ENCODE measurements at regions not wholly inside any gene's neighbourhood (a gene's known extent, or its start where the extent isn't known, plus 50 kb on each side); places are given as distances from the start of the nearest gene placed in this dataset.

GRCh38 chrX:131792356-131792749, 230.7 kb upstream of the STK26 start:
- no peak for TF ChIP-seq CTCF (IDR thresholded peaks at IDR 0.05)
- Histone ChIP-seq H3K27me3 (ENCODE audit: control insufficient read depth, insufficient read depth, low read length) (no peaks in the 10 kb centered on the region), H3K4me3 (ENCODE audit: low read depth, low read length) (no peak overlapping the region), H3K4me2 (ENCODE audit: low read length) (no peak overlapping the region), H3K27ac (no peak overlapping the region), H3K79me2 (no peaks in the 10 kb centered on the region), H3K36me3 (ENCODE audit: control insufficient read depth, insufficient read depth, low read length) (no peaks in the 10 kb centered on the region), H3K9me3 (ENCODE audit: control insufficient read depth, low read length) (no peaks in the 10 kb centered on the region), H2AFZ (no peak overlapping the region), H3K9ac (no peak overlapping the region), H3K4me1 (no peaks in the 10 kb centered on the region)

DNA sequence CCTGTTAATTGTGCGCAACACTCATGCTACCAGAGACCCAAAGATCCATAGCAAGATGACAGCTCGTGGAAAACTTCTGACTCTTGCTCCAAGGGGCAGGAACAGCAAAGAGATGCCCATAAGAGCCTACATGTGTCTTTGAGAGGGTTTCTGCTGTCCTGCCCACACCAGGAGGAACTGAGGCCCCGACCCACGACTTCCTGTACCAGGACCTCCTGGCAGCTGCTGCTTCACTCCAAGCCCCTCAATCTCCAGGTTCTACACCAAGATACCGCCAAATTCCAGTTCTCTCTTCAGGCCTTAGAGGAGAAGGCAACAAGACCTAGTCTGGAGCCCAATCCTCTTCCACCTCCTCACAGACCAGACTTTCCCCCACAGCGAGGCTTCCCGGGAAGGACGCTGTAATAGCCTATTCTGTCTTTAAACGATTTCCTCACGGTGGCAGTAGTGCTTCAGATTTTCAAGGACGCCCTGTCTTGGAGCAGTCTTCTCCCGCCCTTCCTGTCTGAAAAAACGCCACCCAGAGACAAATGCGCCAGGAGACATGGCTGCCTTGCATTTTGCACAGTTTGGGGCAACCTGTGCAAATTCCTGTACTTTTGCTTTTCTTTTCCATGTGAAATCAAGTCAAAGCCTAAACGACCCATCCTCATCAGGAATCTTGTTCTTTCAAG, 230.2 kb upstream of the STK26 start:
- Histone ChIP-seq H3K79me2 (no peaks in the 10 kb centered on the region), H3K4me2 (ENCODE audit: low read length) (no peak overlapping the region), H3K4me1 (no peaks in the 10 kb centered on the region), H3K4me3 (ENCODE audit: low read depth, low read length) (no peak overlapping the region), H2AFZ (no peak overlapping the region), H3K9me3 (ENCODE audit: control insufficient read depth, low read length) (no peaks in the 10 kb centered on the region), H3K27ac (no peak overlapping the region), H3K36me3 (ENCODE audit: control insufficient read depth, insufficient read depth, low read length) (no peaks in the 10 kb centered on the region), H3K9ac (no peak overlapping the region), H3K27me3 (ENCODE audit: control insufficient read depth, insufficient read depth, low read length) (no peaks in the 10 kb centered on the region)
- TF ChIP-seq CTCF (IDR thresholded peaks at IDR 0.05) = no peak

DNA sequence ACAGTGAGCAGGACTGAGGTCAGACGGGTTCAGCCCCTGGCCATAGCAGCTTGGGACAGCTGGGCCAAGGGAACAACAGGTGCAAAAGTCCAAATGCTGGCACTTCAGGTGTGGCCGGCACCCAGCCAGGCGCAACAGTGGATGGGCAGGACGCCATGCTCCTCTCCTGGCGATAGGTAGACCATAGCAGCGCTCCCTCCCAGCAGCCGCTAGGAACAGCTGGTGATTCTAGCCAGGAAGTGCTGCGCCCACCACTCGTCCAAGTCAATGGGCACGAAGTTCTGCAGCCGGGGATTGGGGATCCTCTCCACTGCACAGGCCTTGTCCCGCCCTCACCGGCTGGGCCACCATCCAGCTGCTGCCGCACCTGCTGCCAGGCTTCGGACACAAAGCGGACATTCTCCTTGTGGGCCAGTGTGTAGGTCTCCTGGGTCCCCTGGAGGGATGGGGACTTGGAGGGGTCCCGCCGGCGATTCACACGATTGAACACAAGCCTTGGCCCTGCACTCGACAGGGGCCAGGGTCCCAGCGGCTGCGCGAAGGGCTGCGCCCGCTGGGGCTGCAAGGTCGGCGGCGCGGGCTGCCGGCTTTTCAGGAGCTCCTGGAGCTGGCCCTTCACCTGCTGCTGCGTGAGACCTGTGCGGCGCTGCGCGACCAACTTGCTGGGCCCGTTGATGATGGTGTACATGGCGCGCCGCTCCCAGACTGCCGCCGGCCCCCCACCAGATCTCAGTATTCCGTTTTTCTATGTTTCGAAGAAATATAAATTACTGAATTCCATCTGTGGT, 227.5 kb upstream of the STK26 start:
- Histone ChIP-seq H2AFZ (no peak overlapping the region), H3K79me2 (no peaks in the 10 kb centered on the region), H3K4me1 (no peaks in the 10 kb centered on the region), H3K36me3 (ENCODE audit: control insufficient read depth, insufficient read depth, low read length) (no peaks in the 10 kb centered on the region), H3K9me3 (ENCODE audit: control insufficient read depth, low read length) (no peaks in the 10 kb centered on the region), H3K27me3 (ENCODE audit: control insufficient read depth, insufficient read depth, low read length) (no peaks in the 10 kb centered on the region), H3K9ac (no peak overlapping the region), H3K27ac (no peak overlapping the region), H3K4me3 (ENCODE audit: low read depth, low read length) (no peak overlapping the region), H3K4me2 (ENCODE audit: low read length) (no peak overlapping the region)
- TF ChIP-seq CTCF (IDR thresholded peaks at IDR 0.05) = no peak

DNA sequence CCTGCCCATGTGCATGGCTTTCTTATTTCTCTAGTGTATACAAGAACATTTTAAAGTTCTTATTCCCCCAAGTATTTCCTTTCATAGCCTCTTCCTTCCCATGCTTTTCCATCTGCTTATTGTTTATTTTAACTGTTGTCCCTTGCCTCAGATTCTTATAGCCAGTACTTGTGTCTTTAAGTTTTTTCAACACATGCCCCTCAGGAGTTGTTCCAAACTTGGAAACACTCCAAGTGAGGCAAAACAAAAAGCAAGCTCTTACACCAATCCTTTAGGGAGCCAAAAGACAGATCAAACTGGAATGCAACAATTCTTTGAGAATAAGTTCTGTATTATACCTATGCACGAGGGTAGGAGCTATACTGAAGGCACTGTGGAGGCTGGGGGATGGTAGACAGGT, 222.0 kb upstream of the STK26 start:
- Histone ChIP-seq H2AFZ (no peak overlapping the region), H3K27ac (no peak overlapping the region), H3K4me3 (ENCODE audit: low read depth, low read length) (no peak overlapping the region), H3K9ac (no peak overlapping the region), H3K4me2 (ENCODE audit: low read length) (no peak overlapping the region), H3K27me3 (ENCODE audit: control insufficient read depth, insufficient read depth, low read length) (no peaks in the 10 kb centered on the region), H3K4me1 (no peaks in the 10 kb centered on the region), H3K36me3 (ENCODE audit: control insufficient read depth, insufficient read depth, low read length) (no peaks in the 10 kb centered on the region), H3K79me2 (no peaks in the 10 kb centered on the region), H3K9me3 (ENCODE audit: control insufficient read depth, low read length) (no peaks in the 10 kb centered on the region)
- no peak for TF ChIP-seq CTCF (IDR thresholded peaks at IDR 0.05)
